DND-41 (cell line): ENCODE measurements at regions not wholly inside any gene's neighbourhood (a gene's known extent, or its start where the extent isn't known, plus 50 kb on each side); places are given as distances from the start of the nearest gene placed in this dataset.

Source experiments
- EZH2 ChIP-seq: IDR thresholded peaks from 3 replicates; pipeline ENCODE4 v1.6.1; 2012; ENCODE audit warnings: borderline replicate concordance, low read depth, mild to moderate bottlenecking, moderate library complexity, low read length, inconsistent platforms; ENCODE audit not compliant: severe bottlenecking
- TF ChIP-seq, protein P1 (sequence below): IDR thresholded peaks from 2 replicates; pipeline ENCODE4 v1.5.1; 2012; ENCODE audit warnings: borderline replicate concordance, low read length, moderate library complexity, mild to moderate bottlenecking; ENCODE audit not compliant: poor library complexity, severe bottlenecking; ENCODE audit errors: extremely low read depth

DNA sequence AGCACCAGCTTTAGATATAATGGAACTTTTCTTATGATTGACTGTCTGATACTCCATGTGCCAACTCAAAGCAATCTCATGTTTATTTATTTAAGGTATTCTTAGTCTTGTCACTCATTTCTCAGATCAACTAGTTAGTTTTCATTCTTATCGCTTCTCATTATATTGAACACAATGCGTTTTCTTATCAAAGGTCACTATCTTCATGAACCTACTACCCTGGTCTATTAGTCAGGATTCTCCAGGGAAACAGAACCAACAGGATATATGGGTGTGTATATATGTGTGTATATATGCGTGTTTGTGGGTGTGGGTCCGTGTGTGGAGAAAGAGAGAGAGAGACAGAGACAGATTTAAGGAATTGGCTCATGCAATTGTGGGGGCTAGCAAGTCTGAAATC, 619.9 kb downstream of the ZEB2 start:
- no peak for TF ChIP-seq EZH2
- TF ChIP-seq, protein P1, sequence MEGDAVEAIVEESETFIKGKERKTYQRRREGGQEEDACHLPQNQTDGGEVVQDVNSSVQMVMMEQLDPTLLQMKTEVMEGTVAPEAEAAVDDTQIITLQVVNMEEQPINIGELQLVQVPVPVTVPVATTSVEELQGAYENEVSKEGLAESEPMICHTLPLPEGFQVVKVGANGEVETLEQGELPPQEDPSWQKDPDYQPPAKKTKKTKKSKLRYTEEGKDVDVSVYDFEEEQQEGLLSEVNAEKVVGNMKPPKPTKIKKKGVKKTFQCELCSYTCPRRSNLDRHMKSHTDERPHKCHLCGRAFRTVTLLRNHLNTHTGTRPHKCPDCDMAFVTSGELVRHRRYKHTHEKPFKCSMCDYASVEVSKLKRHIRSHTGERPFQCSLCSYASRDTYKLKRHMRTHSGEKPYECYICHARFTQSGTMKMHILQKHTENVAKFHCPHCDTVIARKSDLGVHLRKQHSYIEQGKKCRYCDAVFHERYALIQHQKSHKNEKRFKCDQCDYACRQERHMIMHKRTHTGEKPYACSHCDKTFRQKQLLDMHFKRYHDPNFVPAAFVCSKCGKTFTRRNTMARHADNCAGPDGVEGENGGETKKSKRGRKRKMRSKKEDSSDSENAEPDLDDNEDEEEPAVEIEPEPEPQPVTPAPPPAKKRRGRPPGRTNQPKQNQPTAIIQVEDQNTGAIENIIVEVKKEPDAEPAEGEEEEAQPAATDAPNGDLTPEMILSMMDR = no peak
